CD4-positive, alpha-beta T cell treated with Interleukin-12 subunit alpha and Interleukin-12 subunit beta, for 1 hour (primary cell): ENCODE measurements at regions not wholly inside any gene's neighbourhood (a gene's known extent, or its start where the extent isn't known, plus 50 kb on each side); places are given as distances from the start of the nearest gene placed in this dataset.
"Not testable (repeated sequence)": the region's sequence is repeated elsewhere in the genome, so short reads cannot be mapped to it uniquely, and the experiment has no call there.

Experiments
- DNase-seq: peaks from one replicate; pipeline ENCODE4 v3.0.0-alpha.2; 2020

- no peak for DNase-seq
These were observed 153.7 kb upstream of the MDFIC2 start for GRCh38 chr3:70466096-70466495.

GRCh38 chr3:70464876-70465275 is 152.4 kb upstream of the MDFIC2 start:
- DNase-seq = no peak

- no peak for DNase-seq
These were observed 152.0 kb upstream of the MDFIC2 start for GRCh38 chr3:70464465-70464864.

- DNase-seq = not testable (repeated sequence)
These were observed 137.8 kb upstream of the MDFIC2 start for GRCh38 chr3:70450220-70450619.

- DNase-seq = not testable (repeated sequence)
These were observed 123.0 kb upstream of the MDFIC2 start for GRCh38 chr3:70435422-70435821.

- no peak for DNase-seq
These were observed 120.7 kb upstream of the MDFIC2 start for GRCh38 chr3:70433091-70433490.

GRCh38 chr3:70431911-70432310 is 119.5 kb upstream of the MDFIC2 start:
- no peak for DNase-seq

GRCh38 chr3:70426071-70426470 is 113.6 kb upstream of the MDFIC2 start:
- no peak for DNase-seq

- DNase-seq = no peak
These were observed 109.1 kb upstream of the MDFIC2 start for GRCh38 chr3:70421506-70421905.

GRCh38 chr3:70409018-70409417 is 96.6 kb upstream of the MDFIC2 start:
- no peak for DNase-seq

- DNase-seq = no peak
These were observed 87.8 kb upstream of the MDFIC2 start for GRCh38 chr3:70400194-70400593.

GRCh38 chr3:70393881-70394612 is 81.6 kb upstream of the MDFIC2 start:
- DNase-seq = no peak

GRCh38 chr3:70392227-70392626 is 79.8 kb upstream of the MDFIC2 start:
- DNase-seq = no peak

GRCh38 chr3:70387889-70388288 is 75.5 kb upstream of the MDFIC2 start:
- no peak for DNase-seq

GRCh38 chr3:70386846-70387245 is 74.4 kb upstream of the MDFIC2 start:
- DNase-seq = no peak

- DNase-seq = no peak
These were observed 73.6 kb upstream of the MDFIC2 start for GRCh38 chr3:70386043-70386442.

GRCh38 chr3:70383360-70383831 is 71.0 kb upstream of the MDFIC2 start:
- no peak for DNase-seq

GRCh38 chr3:70374179-70374578 is 61.7 kb upstream of the MDFIC2 start:
- no peak for DNase-seq
